ENCODE measurements at regions not wholly inside any gene's neighbourhood (a gene's known extent, or its start where the extent isn't known, plus 50 kb on each side); places are given as distances from the start of the nearest gene placed in this dataset.
A peak's percentile ranks its signal among the peaks of the same experiment; 100 is the strongest.

DNA sequence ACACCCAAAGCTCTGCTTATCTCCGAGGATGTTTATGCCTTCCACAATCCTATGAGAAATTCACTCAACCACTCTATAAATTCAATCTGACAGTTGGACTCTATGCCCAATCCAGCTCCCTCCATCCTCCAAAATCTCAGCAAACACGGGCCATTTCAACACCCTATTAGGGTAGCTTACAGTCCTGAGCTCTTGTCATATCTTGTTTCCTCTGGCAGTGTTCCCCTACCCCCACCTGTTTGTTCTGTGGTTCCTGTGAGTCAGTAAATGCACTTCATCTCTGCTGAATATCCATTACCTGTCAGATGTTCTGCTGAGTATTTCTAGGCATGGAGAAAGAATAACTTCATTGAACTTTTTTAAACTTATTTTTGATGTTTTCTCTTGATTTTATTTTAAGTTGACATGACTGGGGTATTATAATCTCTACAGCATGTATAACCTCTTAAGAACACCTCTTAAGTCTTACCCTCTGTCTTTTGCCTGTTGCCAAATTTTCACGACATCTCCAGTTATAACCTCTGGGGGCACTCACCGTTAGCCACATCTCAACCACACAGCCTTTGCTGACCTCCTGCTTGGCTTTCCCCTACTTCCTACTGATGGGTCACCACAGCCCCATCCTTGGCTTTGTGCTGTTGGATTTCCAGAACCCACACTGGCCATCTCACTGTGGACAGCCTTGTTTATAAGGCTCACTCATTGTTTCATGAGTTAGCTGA lies 317.0 kb upstream of the TMPO start:
- no peak for TF ChIP-seq YY1 (IDR thresholded peaks at IDR 0.05; ENCODE audit: insufficient read depth, insufficient read length)
- no peak for TF ChIP-seq SUZ12 (IDR thresholded peaks at IDR 0.05; ENCODE audit: extremely low read depth, insufficient read depth, insufficient read length)
- TF ChIP-seq ZNF274 (IDR thresholded peaks at IDR 0.05; ENCODE audit: low read depth, low read length), result no peak
- no peaks in the 10 kb centered on the region for H3K4me1 ChIP-seq (ENCODE audit: insufficient read depth, insufficient read length)
- no peaks in the 10 kb centered on the region for H3K27me3 ChIP-seq (ENCODE audit: insufficient read depth, insufficient read length)
- H3K36me3 ChIP-seq (ENCODE audit: insufficient read depth, insufficient read length, low read length), result no peaks in the 10 kb centered on the region
- H3K9me3 ChIP-seq (ENCODE audit: insufficient read depth, low read length), result no peaks in the 10 kb centered on the region
- no peak for DNase-seq (ENCODE audit: low read depth, low spot score)
- no peak overlapping the region for H3K4me3 ChIP-seq (ENCODE audit: insufficient read length, low read depth)
- H3K9ac ChIP-seq (ENCODE audit: insufficient read length, low read depth), result no peak overlapping the region

DNA sequence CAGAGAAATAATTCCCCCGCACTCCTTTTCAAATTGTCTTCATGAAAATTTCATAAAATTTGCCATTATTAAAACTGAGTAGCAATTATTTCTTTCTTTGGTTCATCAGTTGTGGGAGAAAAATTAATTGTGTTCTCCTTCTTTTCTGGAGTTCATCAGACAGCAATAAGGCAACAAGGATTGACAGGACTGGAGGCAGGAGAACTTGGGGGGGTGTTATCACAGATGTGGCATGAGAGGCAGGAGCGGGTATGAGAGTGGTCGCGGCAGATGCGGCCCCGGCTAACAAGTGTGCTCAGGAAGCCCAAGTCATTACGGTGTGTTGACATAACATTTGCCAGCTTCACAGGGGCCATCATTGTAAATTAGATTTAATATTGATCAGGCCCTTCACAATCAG lies 306.6 kb upstream of the TMPO start:
- DNase-seq (ENCODE audit: low read depth, low spot score), result no peak
- no peaks in the 10 kb centered on the region for H3K36me3 ChIP-seq (ENCODE audit: insufficient read depth, insufficient read length, low read length)

DNA sequence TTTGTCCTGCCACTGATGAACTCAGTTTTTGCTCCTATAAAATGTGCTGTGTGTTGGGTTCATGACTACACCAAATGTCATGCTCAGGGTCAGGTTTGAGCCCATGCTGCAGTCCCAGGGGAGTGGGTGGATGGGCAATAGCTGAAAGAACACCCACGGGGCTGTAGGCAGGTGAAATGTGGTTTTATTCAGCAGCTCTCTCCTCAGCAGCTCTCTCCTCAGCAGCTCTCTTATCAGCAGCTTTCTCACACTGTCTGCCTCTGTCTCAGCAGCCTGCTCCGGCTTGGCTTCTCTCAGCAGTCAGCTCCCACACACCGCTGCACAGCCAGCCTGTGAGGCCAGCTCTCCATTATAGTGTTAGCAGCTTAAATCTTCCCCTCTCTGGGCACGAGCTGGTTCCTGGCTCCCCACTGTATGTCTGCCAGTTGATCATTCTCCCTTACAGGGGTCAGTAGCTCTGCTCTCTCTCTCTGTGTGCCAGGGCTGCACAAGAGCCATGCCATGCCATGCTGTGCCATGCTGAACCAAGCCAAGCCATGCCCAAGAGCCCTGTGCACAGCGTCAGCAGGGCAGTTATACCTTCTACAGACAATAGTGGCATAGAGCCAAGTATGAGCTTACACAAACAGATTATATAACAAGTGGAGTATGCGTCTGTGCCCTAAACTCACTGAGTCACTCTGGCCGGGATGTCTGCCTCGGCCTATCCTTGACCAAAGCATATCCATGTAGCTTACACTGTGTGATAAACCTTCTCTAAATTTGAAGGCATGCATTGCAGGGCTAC lies 303.3 kb upstream of the TMPO start:
- H3K4me1 ChIP-seq (ENCODE audit: insufficient read depth, insufficient read length), result no peaks in the 10 kb centered on the region
- no peaks in the 10 kb centered on the region for H3K9me3 ChIP-seq (ENCODE audit: insufficient read depth, low read length)
- H3K36me3 ChIP-seq (ENCODE audit: insufficient read depth, insufficient read length, low read length), result no peaks in the 10 kb centered on the region
- no peak overlapping the region for H3K4me3 ChIP-seq (ENCODE audit: insufficient read length, low read depth)
- DNase-seq (ENCODE audit: low read depth, low spot score), result no peak
- H3K9ac ChIP-seq (ENCODE audit: insufficient read length, low read depth), result no peak overlapping the region
- TF ChIP-seq ZNF274 (IDR thresholded peaks at IDR 0.05; ENCODE audit: low read depth, low read length) (no peak), YY1 (IDR thresholded peaks at IDR 0.05; ENCODE audit: insufficient read depth, insufficient read length) (no peak), SUZ12 (IDR thresholded peaks at IDR 0.05; ENCODE audit: extremely low read depth, insufficient read depth, insufficient read length) (no peak)
- H3K27me3 ChIP-seq (ENCODE audit: insufficient read depth, insufficient read length), result no peaks in the 10 kb centered on the region

More for the DNA sequence above, 306.6 kb upstream of the TMPO start:
- Histone ChIP-seq H3K27me3 (ENCODE audit: insufficient read depth, insufficient read length) (no peaks in the 10 kb centered on the region), H3K9me3 (ENCODE audit: insufficient read depth, low read length) (no peaks in the 10 kb centered on the region; the same call in 1 of the 2 replicates), H3K4me1 (ENCODE audit: insufficient read depth, insufficient read length) (no peaks in the 10 kb centered on the region), H3K9ac (ENCODE audit: insufficient read length, low read depth) (no peak overlapping the region), H3K4me3 (ENCODE audit: insufficient read length, low read depth) (no peak overlapping the region)
- TF ChIP-seq ZNF274 (IDR thresholded peaks at IDR 0.05; ENCODE audit: low read depth, low read length), result no peak
- no peak for TF ChIP-seq SUZ12 (IDR thresholded peaks at IDR 0.05; ENCODE audit: extremely low read depth, insufficient read depth, insufficient read length)
- TF ChIP-seq YY1 (IDR thresholded peaks at IDR 0.05; ENCODE audit: insufficient read depth, insufficient read length), result no peak

DNA sequence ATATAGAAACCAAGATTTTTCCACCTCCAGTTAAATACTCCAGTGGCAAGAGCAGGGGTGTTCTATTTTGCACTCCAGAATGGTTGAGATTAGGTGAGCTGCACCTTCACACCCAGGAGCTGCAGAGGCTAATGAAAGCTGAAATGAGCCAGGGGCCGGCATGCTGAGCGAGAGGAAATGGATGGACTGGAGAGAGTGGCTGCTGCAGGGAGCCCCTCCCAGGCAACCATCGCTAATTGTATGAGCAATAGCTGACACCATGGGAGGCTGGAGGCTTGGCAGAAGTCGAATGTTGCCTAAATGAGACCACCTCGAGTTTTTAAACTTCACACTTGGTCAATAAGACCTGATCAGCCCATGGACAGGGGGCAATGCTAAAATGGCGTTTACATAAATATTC lies 301.8 kb upstream of the TMPO start:
- no peaks in the 10 kb centered on the region for H3K36me3 ChIP-seq (ENCODE audit: insufficient read depth, insufficient read length, low read length)
- H3K4me3 ChIP-seq (ENCODE audit: insufficient read length, low read depth), result no peak overlapping the region
- H3K9me3 ChIP-seq (ENCODE audit: insufficient read depth, low read length), result no peaks in the 10 kb centered on the region
- no peaks in the 10 kb centered on the region for H3K4me1 ChIP-seq (ENCODE audit: insufficient read depth, insufficient read length)
- H3K9ac ChIP-seq (ENCODE audit: insufficient read length, low read depth), result no peak overlapping the region
- DNase-seq (ENCODE audit: low read depth, low spot score), result peak; percentile 33
- TF ChIP-seq ZNF274 (IDR thresholded peaks at IDR 0.05; ENCODE audit: low read depth, low read length), result no peak
- TF ChIP-seq SUZ12 (IDR thresholded peaks at IDR 0.05; ENCODE audit: extremely low read depth, insufficient read depth, insufficient read length), result no peak
- no peak for TF ChIP-seq YY1 (IDR thresholded peaks at IDR 0.05; ENCODE audit: insufficient read depth, insufficient read length)
- no peaks in the 10 kb centered on the region for H3K27me3 ChIP-seq (ENCODE audit: insufficient read depth, insufficient read length)

DNA sequence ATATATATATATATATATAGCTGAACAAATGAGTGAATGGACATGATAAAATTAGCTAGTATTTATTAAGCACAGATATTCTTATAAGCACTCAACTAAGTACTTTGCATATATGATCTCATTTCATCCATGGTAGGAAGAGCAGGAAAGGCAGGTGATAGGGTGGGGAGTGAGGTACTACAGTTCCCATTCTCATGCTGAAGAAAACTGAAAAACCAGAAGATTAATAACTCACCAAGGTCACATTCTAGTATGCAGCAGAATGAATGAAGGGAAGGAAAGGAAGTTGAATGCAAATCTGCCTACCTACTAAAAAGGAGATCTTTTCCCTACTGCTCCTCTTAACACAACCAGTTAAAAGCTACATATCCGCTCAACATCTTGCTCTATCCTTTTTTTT lies 298.1 kb upstream of the TMPO start:
- Histone ChIP-seq H3K9ac (ENCODE audit: insufficient read length, low read depth) (no peak overlapping the region), H3K27me3 (ENCODE audit: insufficient read depth, insufficient read length) (no peaks in the 10 kb centered on the region), H3K36me3 (ENCODE audit: insufficient read depth, insufficient read length, low read length) (no peaks in the 10 kb centered on the region), H3K9me3 (ENCODE audit: insufficient read depth, low read length) (no peaks in the 10 kb centered on the region), H3K4me1 (ENCODE audit: insufficient read depth, insufficient read length) (no peaks in the 10 kb centered on the region), H3K4me3 (ENCODE audit: insufficient read length, low read depth) (no peak overlapping the region)
- no peak for DNase-seq (ENCODE audit: low read depth, low spot score)
- TF ChIP-seq YY1 (IDR thresholded peaks at IDR 0.05; ENCODE audit: insufficient read depth, insufficient read length) (no peak), SUZ12 (IDR thresholded peaks at IDR 0.05; ENCODE audit: extremely low read depth, insufficient read depth, insufficient read length) (no peak), ZNF274 (IDR thresholded peaks at IDR 0.05; ENCODE audit: low read depth, low read length) (no peak)

DNA sequence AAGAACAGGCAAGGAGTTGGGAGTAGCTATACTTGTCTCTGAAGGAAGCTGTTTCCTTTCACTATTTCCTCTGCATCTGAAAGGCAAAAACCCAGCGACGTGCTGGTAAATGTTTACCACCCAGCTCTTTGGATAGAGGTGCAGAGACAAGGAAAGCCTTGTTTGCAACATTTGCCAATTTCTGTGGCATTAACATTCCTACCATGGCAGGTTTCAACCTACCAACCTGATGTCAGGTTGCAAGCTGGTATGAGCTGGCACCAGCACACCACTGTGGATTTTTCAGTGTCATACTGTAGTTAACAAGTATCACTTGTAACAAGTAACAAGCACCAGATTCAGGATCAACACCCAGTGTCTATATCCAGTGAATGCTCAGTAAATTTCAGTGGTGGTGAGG lies 294.8 kb upstream of the TMPO start:
- TF ChIP-seq ZNF274 (IDR thresholded peaks at IDR 0.05; ENCODE audit: low read depth, low read length) (no peak), YY1 (IDR thresholded peaks at IDR 0.05; ENCODE audit: insufficient read depth, insufficient read length) (no peak), SUZ12 (IDR thresholded peaks at IDR 0.05; ENCODE audit: extremely low read depth, insufficient read depth, insufficient read length) (no peak)
- Histone ChIP-seq H3K4me3 (ENCODE audit: insufficient read length, low read depth) (no peak overlapping the region), H3K9ac (ENCODE audit: insufficient read length, low read depth) (no peak overlapping the region), H3K9me3 (ENCODE audit: insufficient read depth, low read length) (no peaks in the 10 kb centered on the region), H3K36me3 (ENCODE audit: insufficient read depth, insufficient read length, low read length) (no peaks in the 10 kb centered on the region), H3K27me3 (ENCODE audit: insufficient read depth, insufficient read length) (no peaks in the 10 kb centered on the region), H3K4me1 (ENCODE audit: insufficient read depth, insufficient read length) (no peaks in the 10 kb centered on the region)
- no peak for DNase-seq (ENCODE audit: low read depth, low spot score)

DNA sequence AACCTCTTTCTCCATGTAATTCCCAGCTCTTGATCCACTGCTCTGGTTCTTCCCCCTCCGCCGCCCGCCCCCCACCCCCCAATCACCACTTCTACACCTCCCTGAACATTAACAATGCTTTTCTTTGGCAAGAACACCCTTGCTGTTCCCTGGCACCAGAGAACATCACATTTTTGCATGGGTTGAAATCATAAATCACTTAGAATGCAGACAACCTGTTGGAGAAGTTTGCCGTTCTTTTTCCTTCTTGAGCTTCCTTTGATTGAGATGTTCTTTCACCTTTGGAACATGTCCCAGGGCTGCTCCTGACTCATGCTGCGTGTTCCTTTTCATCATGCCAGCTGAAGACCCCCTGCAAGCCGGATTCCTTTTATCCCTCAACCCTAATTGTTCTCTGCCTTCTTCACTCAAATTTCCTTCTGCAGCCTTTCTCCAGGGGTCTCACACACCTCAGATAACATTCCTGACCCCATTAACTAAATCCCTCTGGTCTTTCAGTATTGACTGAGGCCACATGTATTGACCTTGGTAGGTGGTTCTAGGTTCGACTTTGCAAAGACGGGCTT lies 294.1 kb upstream of the TMPO start:
- TF ChIP-seq ZNF274 (IDR thresholded peaks at IDR 0.05; ENCODE audit: low read depth, low read length) (no peak), SUZ12 (IDR thresholded peaks at IDR 0.05; ENCODE audit: extremely low read depth, insufficient read depth, insufficient read length) (no peak), YY1 (IDR thresholded peaks at IDR 0.05; ENCODE audit: insufficient read depth, insufficient read length) (no peak)
- no peaks in the 10 kb centered on the region for H3K27me3 ChIP-seq (ENCODE audit: insufficient read depth, insufficient read length)

More for the DNA sequence above, 294.1 kb upstream of the TMPO start:
- Histone ChIP-seq H3K9ac (ENCODE audit: insufficient read length, low read depth) (no peak overlapping the region), H3K4me1 (ENCODE audit: insufficient read depth, insufficient read length) (no peaks in the 10 kb centered on the region), H3K36me3 (ENCODE audit: insufficient read depth, insufficient read length, low read length) (no peaks in the 10 kb centered on the region), H3K4me3 (ENCODE audit: insufficient read length, low read depth) (no peak overlapping the region), H3K9me3 (ENCODE audit: insufficient read depth, low read length) (no peaks in the 10 kb centered on the region; the same call in 1 of the 2 replicates)
- no peak for DNase-seq (ENCODE audit: low read depth, low spot score)

Measured in NT2/D1 (cell line).